A673 (cell line): ENCODE measurements at regions not wholly inside any gene's neighbourhood (a gene's known extent, or its start where the extent isn't known, plus 50 kb on each side); places are given as distances from the start of the nearest gene placed in this dataset.

Experiments
- CTCF ChIP-seq: fragments of 300-800, 200-600 bp; sonication (generic); conservative IDR thresholded peaks from 2 replicates; pipeline ENCODE4 v1.5.1; 2017; ENCODE audit warnings: low read depth, mild to moderate bottlenecking, antibody characterized with exemption, low read length, moderate library complexity, mixed read lengths
- EZH2 ChIP-seq: fragments of 200-600 bp; sonication (generic); IDR thresholded peaks from 2 replicates; pipeline ENCODE4 v1.6.1; 2017; ENCODE audit warnings: borderline replicate concordance, low read depth, mild to moderate bottlenecking, mixed read lengths, antibody characterized with exemption, low read length; ENCODE audit not compliant: poor library complexity, severe bottlenecking

GRCh38 chr5:35478856-35479682 lies 138.6 kb upstream of the SPEF2 start:
- no peak for TF ChIP-seq CTCF
- TF ChIP-seq EZH2, result no peak
